ENCODE measurements at regions not wholly inside any gene's neighbourhood (a gene's known extent, or its start where the extent isn't known, plus 50 kb on each side); places are given as distances from the start of the nearest gene placed in this dataset.

DNA sequence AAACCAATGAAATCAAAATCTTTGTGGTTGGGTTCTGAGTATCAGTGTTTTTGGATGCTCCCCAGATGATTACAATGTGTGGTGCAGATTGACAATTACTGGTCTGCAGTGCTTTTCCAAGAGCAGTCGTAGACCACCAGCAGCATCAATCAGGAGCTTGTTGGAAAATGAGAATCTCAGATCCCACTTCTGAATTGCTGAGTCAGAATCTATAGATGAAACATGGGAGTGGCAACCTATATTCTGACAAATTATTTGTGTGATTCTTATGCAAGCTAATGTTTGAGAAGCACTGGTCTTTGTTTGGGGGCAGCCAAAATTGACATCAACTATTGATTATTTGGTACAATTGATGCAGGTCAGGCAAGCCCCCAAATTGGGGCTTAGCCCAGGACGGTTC, 539.9 kb upstream of the BTBD3 start (continued):
- TF ChIP-seq, protein P1, sequence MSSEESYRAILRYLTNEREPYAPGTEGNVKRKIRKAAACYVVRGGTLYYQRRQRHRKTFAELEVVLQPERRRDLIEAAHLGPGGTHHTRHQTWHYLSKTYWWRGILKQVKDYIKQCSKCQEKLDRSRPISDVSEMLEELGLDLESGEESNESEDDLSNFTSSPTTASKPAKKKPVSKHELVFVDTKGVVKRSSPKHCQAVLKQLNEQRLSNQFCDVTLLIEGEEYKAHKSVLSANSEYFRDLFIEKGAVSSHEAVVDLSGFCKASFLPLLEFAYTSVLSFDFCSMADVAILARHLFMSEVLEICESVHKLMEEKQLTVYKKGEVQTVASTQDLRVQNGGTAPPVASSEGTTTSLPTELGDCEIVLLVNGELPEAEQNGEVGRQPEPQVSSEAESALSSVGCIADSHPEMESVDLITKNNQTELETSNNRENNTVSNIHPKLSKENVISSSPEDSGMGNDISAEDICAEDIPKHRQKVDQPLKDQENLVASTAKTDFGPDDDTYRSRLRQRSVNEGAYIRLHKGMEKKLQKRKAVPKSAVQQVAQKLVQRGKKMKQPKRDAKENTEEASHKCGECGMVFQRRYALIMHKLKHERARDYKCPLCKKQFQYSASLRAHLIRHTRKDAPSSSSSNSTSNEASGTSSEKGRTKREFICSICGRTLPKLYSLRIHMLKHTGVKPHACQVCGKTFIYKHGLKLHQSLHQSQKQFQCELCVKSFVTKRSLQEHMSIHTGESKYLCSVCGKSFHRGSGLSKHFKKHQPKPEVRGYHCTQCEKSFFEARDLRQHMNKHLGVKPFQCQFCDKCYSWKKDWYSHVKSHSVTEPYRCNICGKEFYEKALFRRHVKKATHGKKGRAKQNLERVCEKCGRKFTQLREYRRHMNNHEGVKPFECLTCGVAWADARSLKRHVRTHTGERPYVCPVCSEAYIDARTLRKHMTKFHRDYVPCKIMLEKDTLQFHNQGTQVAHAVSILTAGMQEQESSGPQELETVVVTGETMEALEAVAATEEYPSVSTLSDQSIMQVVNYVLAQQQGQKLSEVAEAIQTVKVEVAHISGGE (CRISPR knock-in tag; IDR thresholded peaks at IDR 0.05) = no peak
- TF ChIP-seq ZNF274 (IDR thresholded peaks at IDR 0.05; ENCODE audit: insufficient read depth, insufficient read length) (no peak), RUNX3 (IDR thresholded peaks at IDR 0.05; ENCODE audit: low read length) (no peak), CHD1 (IDR thresholded peaks at IDR 0.05; ENCODE audit: low read depth, low read length) (no peak), ASH2L (IDR thresholded peaks at IDR 0.05; ENCODE audit: borderline replicate concordance, low read depth) (no peak)
- TF ChIP-seq, protein P2, sequence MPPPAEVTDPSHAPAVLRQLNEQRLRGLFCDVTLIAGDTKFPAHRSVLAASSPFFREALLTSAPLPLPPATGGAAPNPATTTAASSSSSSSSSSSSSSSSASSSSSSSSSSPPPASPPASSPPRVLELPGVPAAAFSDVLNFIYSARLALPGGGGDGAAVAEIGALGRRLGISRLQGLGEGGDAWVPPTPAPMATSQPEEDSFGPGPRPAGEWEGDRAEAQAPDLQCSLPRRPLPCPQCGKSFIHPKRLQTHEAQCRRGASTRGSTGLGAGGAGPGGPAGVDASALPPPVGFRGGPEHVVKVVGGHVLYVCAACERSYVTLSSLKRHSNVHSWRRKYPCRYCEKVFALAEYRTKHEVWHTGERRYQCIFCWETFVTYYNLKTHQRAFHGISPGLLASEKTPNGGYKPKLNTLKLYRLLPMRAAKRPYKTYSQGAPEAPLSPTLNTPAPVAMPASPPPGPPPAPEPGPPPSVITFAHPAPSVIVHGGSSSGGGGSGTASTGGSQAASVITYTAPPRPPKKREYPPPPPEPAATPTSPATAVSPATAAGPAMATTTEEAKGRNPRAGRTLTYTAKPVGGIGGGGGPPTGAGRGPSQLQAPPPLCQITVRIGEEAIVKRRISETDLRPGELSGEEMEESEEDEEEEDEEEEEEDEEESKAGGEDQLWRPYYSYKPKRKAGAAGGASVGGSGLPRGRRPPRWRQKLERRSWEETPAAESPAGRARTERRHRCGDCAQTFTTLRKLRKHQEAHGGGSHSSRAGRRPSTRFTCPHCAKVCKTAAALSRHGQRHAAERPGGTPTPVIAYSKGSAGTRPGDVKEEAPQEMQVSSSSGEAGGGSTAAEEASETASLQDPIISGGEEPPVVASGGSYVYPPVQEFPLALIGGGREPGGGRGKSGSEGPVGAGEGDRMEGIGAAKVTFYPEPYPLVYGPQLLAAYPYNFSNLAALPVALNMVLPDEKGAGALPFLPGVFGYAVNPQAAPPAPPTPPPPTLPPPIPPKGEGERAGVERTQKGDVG (CRISPR knock-in tag; IDR thresholded peaks at IDR 0.05) = no peak

GRCh38 chr20:11378252-11378651, 539.4 kb upstream of the BTBD3 start:
- no peak overlapping the region for H3K27ac ChIP-seq (ENCODE audit: control insufficient read depth, insufficient read depth)
- CTCF ChIA-PET = no interaction called here
- FAIRE-seq = no peak
- peaks cover 9% of the 10 kb centered on the region for H3K4me1 ChIP-seq (ENCODE audit: control insufficient read depth, insufficient read depth, low read length)
- WGBS (ENCODE audit: insufficient coverage, insufficient replicate concordance, low lambda C conversion rate, missing lambda C conversion rate) = 20% methylated on average over 1 of the region's 1 CpG
- RAD21 ChIA-PET (ENCODE audit: unreplicated experiment) = interaction anchor here (1.3 kb wide), 1 partner anchor 24 kb away, joined by 4 read pairs; no protein-coding TSS in a partner anchor
- H3K27me3 ChIP-seq (replicated peaks in 1 of 2; ENCODE audit: control insufficient read depth in 2 of 2, insufficient read depth in 2 of 2, low read length in 1 of 2) = no peaks in the 10 kb centered on the region
- H3K4me3 ChIP-seq = no peak overlapping the region
- no peak overlapping the region for H3K4me2 ChIP-seq (ENCODE audit: control insufficient read depth, insufficient read depth)
- H2AFZ ChIP-seq (ENCODE audit: control insufficient read depth, low read depth, low read length) = no peak overlapping the region
- no peak overlapping the region for H3K9ac ChIP-seq (ENCODE audit: control insufficient read depth, insufficient read depth, low read length)
- BruUV-seq (replicated peaks) = no TSS peak
- no peaks in the 10 kb centered on the region for H3K36me3 ChIP-seq (ENCODE audit: control insufficient read depth in 2 of 2, insufficient read depth in 2 of 2, low read length in 1 of 2)
- intact Hi-C loops (cut with micrococcal nuclease; ENCODE audit: unreplicated experiment) (loop anchor here (10.0 kb wide), 1 partner anchor 943 kb away; the partner anchor contains the start of genes MKKS and SLX4IP), in situ Hi-C loops (cut with MboI) (no loop called here)
- ATAC-seq = no peak
- DNase-seq (ENCODE audit: low read depth, low spot score) = no peak
- no peaks in the 10 kb centered on the region; the same call in 2 of the 3 replicates for H3K9me3 ChIP-seq (replicated peaks; ENCODE audit: control insufficient read depth, insufficient read depth, low read length)
- SMC1A ChIA-PET (ENCODE audit: uncharacterized antibody, unreplicated experiment) = interaction anchor here (0.7 to 1.6 kb wide), 4 partner anchors 24 to 77 kb away, joined by 3 to 4 read pairs (median 3); no protein-coding TSS in a partner anchor
- TF ChIP-seq BMI1 (IDR thresholded peaks at IDR 0.05; ENCODE audit: borderline replicate concordance) (peak; percentile 63; the same call in 1 of the 2 replicates), WRNIP1 (IDR thresholded peaks at IDR 0.05; ENCODE audit: borderline replicate concordance, low read depth, low read length) (no peak), IRF3 (IDR thresholded peaks at IDR 0.05) (no peak)
- H3K79me2 ChIP-seq (ENCODE audit: control insufficient read depth, insufficient read depth, low read length) = no peaks in the 10 kb centered on the region
- no peaks in the 10 kb centered on the region for H4K20me1 ChIP-seq (ENCODE audit: control insufficient read depth, insufficient read depth)
- POLR2A ChIA-PET = no interaction called here

All from GM12878 (cell line).